Osteocyte (in vitro differentiated cells): ENCODE measurements at regions not wholly inside any gene's neighbourhood (a gene's known extent, or its start where the extent isn't known, plus 50 kb on each side); places are given as distances from the start of the nearest gene placed in this dataset.

ENCODE experiments used
- DNase-seq: peaks from one replicate; pipeline ENCODE4 v3.0.0; 2021; ENCODE audit warnings: mixed read lengths; ENCODE audit not compliant: unreplicated experiment; ENCODE audit errors: extremely low spot score
- H3K27ac Mint-ChIP-seq: one replicate; pipeline ENCODE4 v1.8.0; 2021; ENCODE audit warnings: mild to moderate bottlenecking, mixed read lengths; ENCODE audit not compliant: unreplicated experiment
- H3K27me3 Mint-ChIP-seq: one replicate; pipeline ENCODE4 v1.8.0; 2021; ENCODE audit warnings: mixed read lengths; ENCODE audit not compliant: unreplicated experiment
- H3K36me3 Mint-ChIP-seq: one replicate; pipeline ENCODE4 v1.8.0; 2021; ENCODE audit warnings: mixed read lengths; ENCODE audit not compliant: unreplicated experiment
- H3K4me1 Mint-ChIP-seq: one replicate; pipeline ENCODE4 v1.8.0; 2021; ENCODE audit warnings: mixed read lengths; ENCODE audit not compliant: unreplicated experiment
- H3K4me3 Mint-ChIP-seq: one replicate; pipeline ENCODE4 v1.8.0; 2021; ENCODE audit warnings: mild to moderate bottlenecking, moderate library complexity, mixed read lengths; ENCODE audit not compliant: unreplicated experiment
- H3K9me3 Mint-ChIP-seq: one replicate; pipeline ENCODE4 v1.8.0; 2021; ENCODE audit warnings: mixed read lengths; ENCODE audit not compliant: unreplicated experiment
- TF ChIP-seq, protein P1 (sequence below): fragments of 200-600 bp; sonication (generic); IDR thresholded peaks from 2 replicates; pipeline ENCODE4 v1.5.0; 2021; ENCODE audit warnings: antibody characterized with exemption, mild to moderate bottlenecking, moderate library complexity

- DNase-seq: no peak
- no peaks in the 10 kb centered on the region for H3K36me3 Mint-ChIP-seq
- H3K27ac Mint-ChIP-seq: no peak overlapping the region
Measured at GRCh38 chr1:5750186-5751162, 241.8 kb downstream of the NPHP4 start.

GRCh38 chr1:5748286-5749225 lies 243.7 kb downstream of the NPHP4 start:
- H3K9me3 Mint-ChIP-seq: no peaks in the 10 kb centered on the region
- no peak for DNase-seq
- H3K27ac Mint-ChIP-seq: no peak overlapping the region
- H3K27me3 Mint-ChIP-seq: peaks cover 7% of the 10 kb centered on the region
- TF ChIP-seq, protein P1, sequence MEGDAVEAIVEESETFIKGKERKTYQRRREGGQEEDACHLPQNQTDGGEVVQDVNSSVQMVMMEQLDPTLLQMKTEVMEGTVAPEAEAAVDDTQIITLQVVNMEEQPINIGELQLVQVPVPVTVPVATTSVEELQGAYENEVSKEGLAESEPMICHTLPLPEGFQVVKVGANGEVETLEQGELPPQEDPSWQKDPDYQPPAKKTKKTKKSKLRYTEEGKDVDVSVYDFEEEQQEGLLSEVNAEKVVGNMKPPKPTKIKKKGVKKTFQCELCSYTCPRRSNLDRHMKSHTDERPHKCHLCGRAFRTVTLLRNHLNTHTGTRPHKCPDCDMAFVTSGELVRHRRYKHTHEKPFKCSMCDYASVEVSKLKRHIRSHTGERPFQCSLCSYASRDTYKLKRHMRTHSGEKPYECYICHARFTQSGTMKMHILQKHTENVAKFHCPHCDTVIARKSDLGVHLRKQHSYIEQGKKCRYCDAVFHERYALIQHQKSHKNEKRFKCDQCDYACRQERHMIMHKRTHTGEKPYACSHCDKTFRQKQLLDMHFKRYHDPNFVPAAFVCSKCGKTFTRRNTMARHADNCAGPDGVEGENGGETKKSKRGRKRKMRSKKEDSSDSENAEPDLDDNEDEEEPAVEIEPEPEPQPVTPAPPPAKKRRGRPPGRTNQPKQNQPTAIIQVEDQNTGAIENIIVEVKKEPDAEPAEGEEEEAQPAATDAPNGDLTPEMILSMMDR: no peak
- no peak overlapping the region for H3K4me3 Mint-ChIP-seq
- no peaks in the 10 kb centered on the region for H3K36me3 Mint-ChIP-seq
- H3K4me1 Mint-ChIP-seq: no peaks in the 10 kb centered on the region

More at GRCh38 chr1:5750186-5751162, 241.8 kb downstream of the NPHP4 start:
- Mint-ChIP-seq H3K9me3 (no peaks in the 10 kb centered on the region), H3K4me1 (no peaks in the 10 kb centered on the region), H3K4me3 (no peak overlapping the region), H3K27me3 (peaks cover 4% of the 10 kb centered on the region)
- TF ChIP-seq, protein P1: no peak

- no peaks in the 10 kb centered on the region for H3K4me1 Mint-ChIP-seq
- no peak for DNase-seq
- TF ChIP-seq, protein P1: no peak
- H3K36me3 Mint-ChIP-seq: no peaks in the 10 kb centered on the region
- H3K27ac Mint-ChIP-seq: no peak overlapping the region
- H3K27me3 Mint-ChIP-seq: peaks cover 7% of the 10 kb centered on the region
- no peak overlapping the region for H3K4me3 Mint-ChIP-seq
- no peaks in the 10 kb centered on the region for H3K9me3 Mint-ChIP-seq
Measured at GRCh38 chr1:5747426-5748285, 244.6 kb downstream of the NPHP4 start.

GRCh38 chr1:5746611-5747425 lies 245.4 kb downstream of the NPHP4 start:
- Mint-ChIP-seq H3K4me3 (no peak overlapping the region), H3K36me3 (no peaks in the 10 kb centered on the region), H3K27me3 (peaks cover 7% of the 10 kb centered on the region), H3K4me1 (no peaks in the 10 kb centered on the region), H3K9me3 (no peaks in the 10 kb centered on the region), H3K27ac (no peak overlapping the region)
- TF ChIP-seq, protein P1: no peak
- no peak for DNase-seq
